GM21423 (cell line): ENCODE measurements at regions not wholly inside any gene's neighbourhood (a gene's known extent, or its start where the extent isn't known, plus 50 kb on each side); places are given as distances from the start of the nearest gene placed in this dataset.

ENCODE experiments used
- ATAC-seq: cut with Tn5 transposase; IDR thresholded peaks from one replicate; pipeline ENCODE4 v1.9.1; 2021; ENCODE audit warnings: mild to moderate bottlenecking, moderate library complexity; ENCODE audit not compliant: unreplicated experiment

DNA sequence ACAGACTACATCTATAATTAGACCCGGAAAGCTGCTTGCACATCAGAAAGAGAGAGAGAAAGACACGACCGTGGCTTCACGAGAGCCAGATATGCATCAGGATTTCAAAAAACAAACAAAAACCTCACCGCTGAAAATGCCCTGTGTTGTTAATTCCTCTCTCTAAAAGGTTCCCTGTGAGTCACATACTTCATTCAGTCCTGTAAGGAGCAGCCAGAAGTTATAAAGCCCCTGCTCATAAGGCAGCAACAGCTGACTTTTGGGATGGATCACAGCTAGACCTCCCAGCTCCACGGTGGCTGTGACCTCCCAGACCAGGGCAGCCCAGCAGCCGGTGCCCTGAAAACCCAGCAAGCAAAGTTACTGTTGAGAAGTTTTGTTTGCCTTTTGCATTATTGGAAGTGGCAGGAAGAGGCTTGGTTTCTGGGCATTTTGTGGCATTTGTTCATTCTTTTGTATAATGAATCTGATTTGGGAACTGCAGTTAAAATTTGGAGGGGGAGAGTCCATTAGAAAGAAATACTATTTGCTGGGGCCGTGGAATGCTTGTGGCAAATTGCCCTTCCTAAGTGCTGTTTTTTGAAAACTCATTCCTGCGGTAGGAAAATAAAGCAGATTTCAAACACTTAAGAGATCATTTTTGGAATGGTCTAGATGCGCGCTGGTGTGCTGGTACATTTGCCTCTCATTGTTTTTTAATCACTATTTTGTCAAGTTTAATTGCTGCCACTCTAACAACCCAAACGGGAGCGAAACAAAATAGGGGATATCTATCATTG lies 520.4 kb downstream of the BCOR start:
- no peak for ATAC-seq

- ATAC-seq: peak; percentile 97
Observed at GRCh38 chrX:39577985-39578869, 519.5 kb downstream of the BCOR start.

- ATAC-seq: no peak
Observed at GRCh38 chrX:39580043-39580442, 517.7 kb downstream of the BCOR start.

- no peak for ATAC-seq
Observed at GRCh38 chrX:39581411-39581810, 516.3 kb downstream of the BCOR start.

- ATAC-seq: no peak
Observed at GRCh38 chrX:39582091-39582490, 515.7 kb downstream of the BCOR start.

DNA sequence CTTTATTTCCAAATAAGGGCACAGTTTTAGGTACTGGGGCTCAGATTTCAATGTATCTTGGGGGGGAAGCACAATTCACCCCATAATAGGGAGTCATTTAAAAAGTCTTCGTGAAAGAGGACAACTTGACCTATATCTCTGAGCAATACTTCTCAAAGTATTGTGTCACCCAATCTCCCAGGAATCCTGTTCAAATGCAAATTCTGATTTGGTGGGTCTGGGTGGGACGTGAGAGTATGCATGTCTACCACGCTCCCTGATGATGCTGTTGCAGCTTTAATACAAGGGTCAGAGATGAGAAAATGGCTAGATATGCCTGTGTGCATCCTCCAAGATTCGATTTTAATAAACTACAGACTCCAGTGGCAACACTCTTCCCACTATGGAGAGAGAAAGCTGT lies 514.8 kb downstream of the BCOR start:
- ATAC-seq: no peak

GRCh38 chrX:39585808-39586207 lies 511.9 kb downstream of the BCOR start:
- ATAC-seq: no peak

DNA sequence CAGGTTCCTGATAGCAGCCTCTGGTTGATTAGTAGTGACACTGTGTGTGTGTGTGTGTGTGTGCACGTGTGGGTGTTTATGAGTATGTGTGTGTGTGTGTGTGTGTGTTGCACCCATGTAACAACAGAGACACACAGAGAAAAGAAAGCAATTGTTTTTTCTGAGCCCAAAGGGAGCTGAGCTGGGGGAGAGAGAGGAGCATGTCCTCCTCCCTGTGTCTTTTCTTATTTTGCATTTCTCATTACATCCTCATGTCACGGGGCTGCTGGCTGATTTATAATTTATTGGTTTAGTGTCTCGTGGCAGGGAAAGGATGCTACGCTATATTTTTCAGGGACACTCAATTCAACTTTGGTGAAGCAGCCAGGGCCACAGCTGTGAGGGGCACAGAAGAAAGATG lies 511.4 kb downstream of the BCOR start:
- no peak for ATAC-seq

GRCh38 chrX:39591099-39591498 lies 506.7 kb downstream of the BCOR start:
- ATAC-seq: no peak

- ATAC-seq: no peak
Observed at GRCh38 chrX:39592776-39593175, 505.0 kb downstream of the BCOR start.

GRCh38 chrX:39595977-39596376 lies 501.8 kb downstream of the BCOR start:
- no peak for ATAC-seq

DNA sequence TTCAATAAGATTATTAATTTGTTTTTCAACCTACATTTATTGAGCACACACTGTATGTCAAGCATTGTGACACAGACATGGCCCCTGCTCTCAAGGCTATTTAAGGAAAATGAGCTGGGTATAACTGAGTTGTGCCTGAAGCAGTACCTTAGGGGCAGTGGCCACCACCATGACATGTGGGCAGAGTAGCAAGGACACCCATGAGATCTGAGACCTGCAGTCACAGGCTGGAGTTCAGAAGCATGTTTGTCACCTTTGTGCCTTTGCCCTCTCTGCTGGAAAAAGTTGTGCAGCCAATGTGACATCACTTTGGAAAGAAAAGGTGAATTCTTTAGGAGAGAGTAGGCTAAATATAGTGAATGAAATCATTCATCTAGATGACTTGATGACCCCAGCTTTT lies 501.3 kb downstream of the BCOR start:
- ATAC-seq: no peak

DNA sequence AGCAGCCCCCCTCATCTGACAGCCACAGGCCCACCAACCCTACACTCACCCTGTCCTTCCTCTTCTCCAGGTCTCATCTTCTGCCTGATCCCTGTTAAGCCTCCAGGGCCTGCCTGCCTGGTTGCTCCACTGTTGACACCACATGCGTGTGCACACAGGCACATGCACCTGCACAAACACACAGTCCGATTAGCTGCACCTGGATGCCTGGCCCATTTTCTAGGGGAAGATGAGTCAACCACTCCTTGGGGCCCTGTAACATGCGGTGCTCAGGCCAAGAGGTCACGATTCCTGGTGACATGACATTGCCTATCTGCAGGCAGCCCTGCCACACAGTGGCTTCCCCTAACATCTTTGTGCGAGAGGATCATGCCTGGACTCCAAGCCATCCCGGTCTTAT lies 498.4 kb downstream of the BCOR start:
- no peak for ATAC-seq

- ATAC-seq: no peak
Observed at GRCh38 chrX:39600222-39600621, 497.5 kb downstream of the BCOR start.

DNA sequence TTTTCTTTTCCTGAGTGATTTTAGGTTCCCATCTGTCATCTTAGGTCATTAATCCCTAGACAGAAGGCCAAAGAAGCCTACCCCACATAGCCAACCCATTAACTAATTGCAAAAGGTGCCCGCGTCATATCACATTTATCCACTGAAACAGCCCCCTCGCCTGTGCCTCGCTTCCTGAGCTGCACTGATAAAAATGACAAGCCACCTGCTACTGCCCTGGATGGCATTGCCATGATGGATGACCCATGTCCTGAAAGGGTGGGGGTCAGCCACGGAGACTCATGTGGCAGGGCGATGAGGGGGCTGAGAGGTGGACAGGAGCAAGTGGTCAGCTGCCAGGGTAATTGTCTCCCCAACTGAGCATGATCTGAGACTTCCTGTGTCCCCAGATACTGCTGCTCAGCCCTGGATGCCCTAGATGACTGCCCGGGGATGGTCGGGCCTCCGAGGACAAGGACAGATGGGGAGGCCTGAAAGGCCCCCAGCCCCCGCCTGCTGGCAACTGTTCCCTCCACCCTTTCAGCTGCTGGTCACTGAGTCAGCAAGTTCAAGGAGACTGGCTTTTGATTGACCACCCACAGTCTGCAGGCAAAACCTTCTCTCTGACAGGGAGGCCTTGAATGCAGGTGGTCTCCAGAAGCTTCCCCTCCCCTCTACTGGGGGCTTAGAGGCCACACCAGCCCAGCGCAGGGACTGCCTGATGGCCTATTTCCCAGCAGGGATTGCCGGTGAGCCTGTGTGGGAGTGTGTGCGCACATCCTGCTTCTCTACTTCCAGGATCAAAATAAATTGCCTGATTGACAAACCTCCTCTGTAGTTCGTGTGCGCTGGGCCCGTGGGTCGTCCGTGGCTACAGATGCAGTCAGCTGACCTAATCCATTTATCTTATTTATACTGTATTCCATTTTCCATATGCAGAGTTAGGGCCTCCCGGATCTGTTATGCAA lies 496.3 kb downstream of the BCOR start:
- ATAC-seq: no peak

DNA sequence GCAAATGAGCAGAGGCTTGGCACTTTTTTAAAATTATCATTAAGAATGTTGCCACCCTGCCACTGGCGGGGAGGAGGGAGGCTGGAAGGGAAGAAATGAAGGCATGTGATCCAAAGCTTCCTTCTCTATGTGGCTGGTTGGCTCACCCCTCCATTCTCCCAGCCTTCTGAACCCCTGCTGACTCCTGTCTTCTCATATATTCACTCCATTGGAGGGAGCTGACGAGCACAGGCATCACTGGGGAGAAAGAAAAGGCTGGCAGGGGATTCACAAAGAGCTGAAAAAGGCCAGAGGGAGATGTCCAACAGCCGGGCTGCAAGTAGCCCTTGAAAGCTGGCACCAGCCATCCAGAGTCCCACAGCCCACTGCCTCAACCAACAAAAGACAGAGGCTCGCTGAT lies 495.6 kb downstream of the BCOR start:
- no peak for ATAC-seq

DNA sequence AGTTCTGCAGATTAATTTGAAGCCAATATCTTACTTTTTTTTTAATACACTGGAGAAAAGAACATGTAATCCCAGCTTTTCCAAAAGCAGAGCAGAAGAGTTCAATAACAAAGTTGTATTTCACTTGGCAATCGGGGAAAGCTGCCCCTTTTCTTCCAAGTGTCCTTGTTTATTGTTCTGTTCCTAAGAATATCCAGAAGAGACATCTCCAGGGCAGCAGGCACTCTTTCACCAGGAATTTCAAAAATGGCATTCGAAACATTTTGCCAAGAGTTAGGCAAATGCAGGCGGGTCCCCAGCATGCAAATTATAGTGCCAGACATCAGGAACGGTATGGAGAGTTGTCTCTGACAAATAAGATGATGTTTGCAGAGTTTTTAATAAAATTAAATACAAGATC lies 494.5 kb downstream of the BCOR start:
- no peak for ATAC-seq

GRCh38 chrX:39605183-39605582 lies 492.6 kb downstream of the BCOR start:
- ATAC-seq: no peak

DNA sequence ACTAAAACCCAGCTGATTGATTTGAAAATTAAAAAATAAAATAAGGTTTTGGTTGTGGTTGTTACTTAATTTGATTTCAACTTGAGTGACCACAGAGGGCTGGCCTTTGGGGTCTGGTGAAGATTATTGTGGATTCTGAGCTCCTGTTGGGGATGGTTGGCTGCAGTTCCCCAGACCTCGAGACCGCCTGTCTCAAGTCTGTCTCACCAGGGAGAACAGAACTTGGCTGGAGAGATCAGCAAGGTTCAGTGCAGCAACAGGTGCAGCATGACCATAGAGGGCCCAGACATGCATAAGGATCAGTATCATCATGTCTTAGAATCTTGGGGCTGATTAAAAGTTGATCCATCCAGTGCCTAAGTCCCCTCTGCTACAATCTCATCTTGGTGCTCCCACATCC lies 491.9 kb downstream of the BCOR start:
- no peak for ATAC-seq

DNA sequence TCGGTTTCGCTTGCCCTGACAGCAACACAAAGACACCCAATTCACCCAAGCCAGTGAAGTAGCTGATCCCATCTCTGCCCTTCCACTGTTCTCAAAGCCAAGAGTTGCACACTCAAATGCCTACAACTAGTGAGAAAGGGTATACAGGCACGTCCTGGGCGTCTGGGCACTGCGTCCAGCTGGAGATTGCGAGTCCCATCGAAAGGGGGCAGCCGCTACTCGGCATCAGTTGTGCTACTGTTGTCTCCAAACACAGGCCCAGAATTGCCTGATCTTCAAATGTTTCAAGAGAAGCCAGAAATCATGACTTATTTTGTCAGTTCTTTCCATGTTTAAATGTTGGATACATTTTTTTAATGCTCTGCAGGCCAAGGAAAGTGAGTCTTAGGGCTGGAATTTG lies 487.8 kb downstream of the BCOR start:
- ATAC-seq: no peak

GRCh38 chrX:39611468-39611867 lies 486.3 kb downstream of the BCOR start:
- no peak for ATAC-seq
